DMS153 treated with DMSO at 0.1 percent for 48 hours (cell line): ENCODE measurements at regions not wholly inside any gene's neighbourhood (a gene's known extent, or its start where the extent isn't known, plus 50 kb on each side); places are given as distances from the start of the nearest gene placed in this dataset.

Experiments
- DNase-seq: peaks from one replicate; lab custom pipeline; 2025; ENCODE audit not compliant: unreplicated experiment; lab: John Stamatoyannopoulos, UW

DNA sequence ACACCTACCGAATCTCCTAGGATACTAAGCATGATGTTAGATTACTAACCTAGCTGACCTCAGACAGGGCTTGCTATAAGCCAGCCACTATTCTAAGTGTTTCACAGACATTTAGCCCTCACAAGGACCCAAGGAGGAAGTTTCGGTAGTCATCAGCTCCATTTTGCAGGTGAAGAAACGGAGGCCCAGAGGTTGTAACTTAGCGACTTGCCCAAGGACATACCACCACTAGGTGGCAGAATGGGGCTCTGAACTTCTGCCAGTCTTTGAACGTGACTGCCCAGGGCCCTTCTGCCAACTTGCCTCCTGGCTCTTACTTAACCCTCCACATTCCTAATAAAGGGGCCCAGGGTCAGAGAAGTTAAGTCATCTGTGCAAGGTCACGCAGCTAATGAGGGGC lies 283.5 kb downstream of the C1orf94 start:
- peak; percentile 41 for DNase-seq

DNA sequence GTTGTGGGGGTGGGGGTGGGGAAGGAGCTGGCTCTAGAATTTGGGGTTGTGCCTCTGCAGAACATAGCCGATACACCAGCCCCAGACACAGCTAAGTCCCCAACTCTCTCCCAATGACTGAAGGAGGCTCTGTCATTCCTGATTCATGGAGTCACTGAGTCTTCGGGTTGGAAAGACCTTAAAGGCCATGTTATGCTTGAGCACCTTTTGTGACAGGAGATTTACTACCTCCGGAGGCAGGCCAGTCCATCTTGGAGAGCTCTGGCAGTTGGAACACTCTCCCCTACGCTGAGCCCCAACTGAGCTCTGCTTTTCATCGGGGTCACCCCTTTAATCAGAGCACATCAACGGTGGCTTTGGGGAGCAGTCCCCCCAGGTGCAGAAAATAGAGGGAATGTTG lies 284.4 kb upstream of the GJB5 start:
- DNase-seq, result no peak

DNA sequence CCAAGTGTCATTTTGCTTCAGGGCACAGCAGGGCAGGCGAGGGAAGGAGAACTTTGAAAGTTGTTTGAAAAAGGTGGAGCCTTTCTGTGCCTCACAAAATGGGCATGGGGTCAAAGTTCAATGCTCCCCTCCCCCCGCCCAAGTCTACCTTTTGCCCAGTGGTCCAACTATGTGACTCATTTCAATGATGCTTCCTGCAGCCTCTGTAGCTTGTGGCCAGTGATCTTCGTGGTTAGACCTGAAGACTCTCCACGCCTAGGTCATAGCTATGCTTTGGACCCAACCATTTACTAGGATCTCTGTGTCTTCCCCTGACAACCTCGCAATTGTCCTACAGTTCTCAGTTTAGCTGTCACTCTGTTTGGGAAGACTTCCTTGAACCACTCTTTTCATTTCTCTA lies 280.3 kb upstream of the GJB5 start:
- DNase-seq, result no peak

- DNase-seq, result no peak
These were observed 278.5 kb upstream of the GJB5 start for GRCh38 chr1:34476371-34476770.

DNA sequence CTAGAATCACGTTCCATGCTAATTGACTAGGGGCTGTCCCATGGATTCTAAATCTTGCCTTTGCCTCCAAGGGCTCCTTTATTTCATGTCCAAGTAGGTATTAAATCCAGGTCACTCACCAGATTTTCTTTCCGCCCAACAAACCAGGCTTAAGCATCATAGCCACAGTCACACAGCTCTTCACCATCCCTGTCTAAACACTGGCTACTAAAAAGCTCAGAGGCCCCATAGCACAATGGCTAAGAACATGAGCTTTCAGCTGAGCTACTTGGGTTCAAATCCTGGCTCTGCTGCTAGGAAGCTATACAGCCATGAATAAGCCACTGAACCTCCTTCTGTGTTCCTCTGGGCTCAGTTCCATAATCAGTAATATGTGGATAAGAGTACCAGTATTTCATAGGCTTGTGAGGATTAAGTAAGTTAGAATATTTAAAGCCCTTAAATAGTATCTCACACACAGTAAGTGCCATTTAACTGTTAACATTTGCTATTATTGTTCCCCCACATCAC lies 277.2 kb upstream of the GJB5 start:
- DNase-seq, result no peak

GRCh38 chr1:34478515-34479076 lies 276.3 kb upstream of the GJB5 start:
- no peak for DNase-seq

GRCh38 chr1:34479731-34480130 lies 275.1 kb upstream of the GJB5 start:
- no peak for DNase-seq

DNA sequence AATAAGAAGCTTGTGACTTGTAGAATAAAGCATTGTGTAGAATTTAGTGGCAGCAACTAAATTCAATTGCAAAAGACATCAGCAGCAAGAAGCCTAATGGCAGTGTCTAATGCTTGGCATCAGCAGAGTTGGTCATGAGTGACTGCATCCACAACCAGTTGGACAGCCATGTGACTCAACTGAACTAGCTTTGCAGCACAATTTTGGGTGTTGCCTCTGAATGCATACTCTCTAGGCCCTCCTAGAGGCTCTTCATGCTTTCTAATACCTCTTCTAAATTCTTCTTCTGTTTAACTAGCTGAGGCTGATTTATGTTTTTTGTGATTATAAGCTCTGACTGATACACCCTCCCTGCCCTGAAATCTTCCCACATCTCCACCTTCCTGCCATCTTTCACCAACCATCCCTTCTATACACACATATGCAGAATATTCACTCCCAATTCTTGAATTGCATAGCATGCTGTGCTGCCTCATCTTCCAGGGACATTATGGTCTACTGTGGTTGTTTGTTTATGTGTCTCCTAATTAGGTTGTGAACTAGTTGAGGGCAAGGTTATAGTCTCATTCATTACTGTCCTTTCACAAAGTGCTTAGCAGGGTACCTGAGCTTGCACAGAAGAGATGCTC lies 266.7 kb upstream of the GJB5 start:
- DNase-seq, result no peak

DNA sequence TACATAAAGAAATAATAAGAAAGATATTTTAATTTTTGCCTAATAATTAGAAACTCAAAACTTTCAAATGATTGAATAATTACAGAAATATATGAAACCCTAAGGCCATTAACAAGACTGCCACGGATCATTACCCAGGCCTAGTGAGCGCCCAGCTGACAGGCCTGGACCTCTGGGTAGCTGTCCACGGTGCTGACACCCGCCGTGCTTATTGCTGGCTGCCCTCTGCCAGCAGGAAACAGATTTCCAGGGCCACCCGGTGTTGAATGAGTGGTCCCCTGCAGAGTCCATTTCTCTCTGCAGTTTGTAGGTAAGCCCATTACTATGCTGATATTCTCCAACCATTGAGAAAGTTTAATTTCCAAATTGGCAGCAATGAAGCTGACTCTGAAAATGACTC lies 254.4 kb upstream of the GJB5 start:
- no peak for DNase-seq

GRCh38 chr1:34511802-34512201 lies 243.0 kb upstream of the GJB5 start:
- no peak for DNase-seq

GRCh38 chr1:34518146-34518699 lies 236.6 kb upstream of the GJB5 start:
- DNase-seq, result no peak

- DNase-seq, result no peak
These were observed 234.7 kb upstream of the GJB5 start for GRCh38 chr1:34520111-34520510.

DNA sequence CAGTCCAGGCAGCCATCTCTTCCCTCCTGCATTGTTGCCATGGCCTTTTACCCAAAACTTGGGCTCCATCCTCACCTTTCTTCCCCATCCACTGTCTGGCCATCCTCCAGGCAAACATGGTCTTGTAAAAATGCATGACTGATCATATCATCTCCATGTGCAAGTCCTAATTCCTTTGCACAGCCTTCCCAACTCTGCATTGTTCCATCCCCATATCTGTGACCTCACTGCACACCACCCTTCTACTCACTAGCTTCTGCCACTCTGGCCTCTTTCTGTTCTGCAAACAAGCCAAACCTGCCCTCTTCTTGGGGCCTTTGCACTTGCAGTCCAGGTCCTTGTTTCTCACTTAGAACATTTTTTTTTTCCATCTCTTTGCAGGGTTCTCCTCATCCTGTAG lies 230.1 kb upstream of the GJB5 start:
- no peak for DNase-seq

DNA sequence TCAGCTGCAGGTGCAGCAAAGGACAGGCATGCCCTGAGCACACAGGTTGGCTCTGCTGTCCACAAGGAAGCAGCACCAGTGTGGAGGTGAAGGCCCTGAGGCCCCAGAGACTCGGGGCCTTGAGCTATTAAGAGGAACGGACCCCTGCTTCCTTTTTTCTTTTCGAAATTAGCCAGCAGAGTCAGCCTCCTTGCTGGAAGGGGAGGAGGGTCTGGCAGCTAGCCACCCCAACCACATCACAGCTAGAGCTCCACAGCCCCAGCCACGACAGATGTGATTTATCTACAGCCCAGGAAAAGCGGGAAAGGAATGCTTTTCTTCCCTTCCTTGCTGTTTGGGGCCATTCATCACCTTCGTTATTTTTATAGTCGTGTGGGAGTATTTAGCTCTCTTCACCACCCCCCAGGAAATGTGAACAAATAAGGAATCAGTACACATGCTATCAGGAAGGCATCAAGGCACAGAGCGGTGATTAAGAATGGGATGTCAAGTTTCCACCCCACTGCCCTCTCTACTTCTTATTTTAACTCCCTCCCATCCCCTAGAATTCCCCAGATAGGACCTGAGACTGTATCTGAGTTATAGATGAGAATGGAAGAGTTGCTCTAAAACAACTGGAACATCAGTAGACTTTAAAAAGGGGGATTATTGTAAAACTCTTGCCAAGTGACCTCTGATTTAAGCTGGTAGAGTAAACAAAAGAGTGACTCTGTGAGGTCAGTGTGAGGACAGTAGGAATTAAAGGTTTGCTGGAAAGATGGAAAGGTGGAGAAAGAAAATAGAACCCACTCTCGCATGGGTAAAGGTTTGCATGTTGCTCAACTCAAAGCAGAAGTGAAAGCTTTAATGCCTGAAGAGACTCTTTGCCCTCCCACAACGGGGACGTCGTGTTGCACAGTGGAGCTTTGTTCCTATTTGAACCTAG lies 224.7 kb upstream of the GJB5 start:
- no peak for DNase-seq

DNA sequence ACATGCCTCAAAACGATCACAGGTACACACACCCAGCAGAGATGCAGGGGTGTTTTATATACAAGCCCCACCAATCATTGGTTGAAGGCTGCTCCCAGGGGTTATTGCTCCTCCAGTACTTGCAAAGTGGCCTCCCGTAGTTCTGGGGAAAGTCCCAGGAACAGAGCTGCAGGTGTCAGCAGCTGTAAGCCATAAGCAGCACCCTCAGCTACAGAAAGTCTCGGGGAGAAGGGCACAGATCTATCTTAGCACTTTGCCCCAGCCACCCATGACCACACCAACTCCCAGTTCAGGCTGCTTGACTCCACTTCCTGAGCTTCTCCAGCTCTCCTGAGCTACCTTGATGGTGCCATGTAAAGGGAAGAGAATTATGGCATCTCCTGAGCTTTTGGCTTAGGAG lies 222.7 kb upstream of the GJB5 start:
- DNase-seq, result no peak

DNA sequence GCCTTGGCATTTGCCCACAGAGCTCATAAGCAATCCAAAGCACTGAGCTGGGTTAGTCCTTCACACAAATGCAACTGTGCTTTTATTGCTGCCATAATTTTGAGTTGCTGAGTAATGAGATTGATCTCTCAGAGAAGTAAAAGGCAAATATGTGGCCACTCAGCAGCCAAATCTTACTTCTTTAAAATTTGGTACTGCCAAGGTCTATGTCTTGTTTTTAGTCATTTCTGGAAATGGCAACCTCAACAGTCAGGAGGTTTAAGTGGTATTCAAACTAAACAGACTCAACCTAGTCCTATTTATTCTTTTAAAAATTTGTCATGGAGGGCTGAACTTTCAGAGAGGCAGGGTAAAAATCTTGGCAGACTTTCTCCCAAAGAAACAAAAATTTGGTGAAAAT lies 216.4 kb upstream of the GJB5 start:
- DNase-seq, result no peak

- DNase-seq, result peak; percentile 6
These were observed 207.7 kb upstream of the GJB5 start for GRCh38 chr1:34547046-34547674.

DNA sequence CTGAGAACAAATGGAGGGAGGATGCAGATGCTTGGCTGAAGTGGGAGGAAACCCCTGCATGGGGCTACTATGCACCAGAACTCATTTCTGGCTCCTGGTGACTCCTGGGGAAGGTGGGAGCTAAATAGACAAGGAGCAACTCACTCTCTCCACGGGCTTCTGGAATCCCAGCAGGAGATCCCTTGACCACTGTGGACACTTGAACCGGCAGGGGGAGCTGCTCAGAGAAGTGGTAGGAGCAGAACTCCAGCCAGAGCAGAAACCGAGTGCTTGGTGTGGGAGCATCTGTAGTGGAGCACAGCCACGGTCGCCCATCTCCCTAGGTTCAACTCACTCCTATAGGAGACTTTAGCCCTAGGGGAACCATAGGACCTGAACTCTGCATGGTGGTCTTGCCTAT lies 205.6 kb upstream of the GJB5 start:
- DNase-seq, result peak; percentile 3

- DNase-seq, result no peak
These were observed 176.5 kb upstream of the GJB5 start for GRCh38 chr1:34578306-34578705.

DNA sequence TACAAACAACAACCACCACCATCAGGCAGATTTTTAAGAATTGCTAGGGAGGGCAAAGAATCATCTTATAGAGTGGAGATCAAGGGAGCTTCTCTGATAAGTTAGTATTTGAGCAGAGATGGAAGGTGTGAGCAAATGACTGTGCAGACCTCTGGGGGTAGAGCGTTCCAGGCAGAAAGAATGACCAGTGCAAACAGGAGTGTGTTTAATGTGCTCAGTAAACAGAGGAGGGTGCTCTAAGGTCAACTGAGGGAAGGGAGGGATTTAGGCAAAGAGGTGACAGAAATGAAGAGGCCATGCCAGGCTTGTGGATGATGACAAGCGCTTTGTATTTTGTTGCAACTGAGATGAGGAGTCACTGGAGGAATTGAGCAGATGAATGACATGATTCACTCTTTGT lies 172.5 kb upstream of the GJB5 start:
- no peak for DNase-seq

GRCh38 chr1:34587761-34588160 lies 167.1 kb upstream of the GJB5 start:
- no peak for DNase-seq
